ENCODE measurements at regions not wholly inside any gene's neighbourhood (a gene's known extent, or its start where the extent isn't known, plus 50 kb on each side); places are given as distances from the start of the nearest gene placed in this dataset.
A peak's percentile ranks its signal among the peaks of the same experiment; 100 is the strongest.

- no peak for DNase-seq (ENCODE audit: low spot score)
Measured at GRCh38 chr5:160956051-160956450, 104.0 kb upstream of the ATP10B start.

GRCh38 chr5:160950311-160950710, 98.3 kb upstream of the ATP10B start:
- no peak for DNase-seq (ENCODE audit: low spot score)

- DNase-seq (ENCODE audit: low spot score), result no peak
Measured at GRCh38 chr5:160940725-160941124, 88.7 kb upstream of the ATP10B start.

GRCh38 chr5:160938532-160938931, 86.5 kb upstream of the ATP10B start:
- DNase-seq (ENCODE audit: low spot score), result no peak

- no peak for DNase-seq (ENCODE audit: low spot score)
Measured at GRCh38 chr5:160937570-160937969, 85.6 kb upstream of the ATP10B start.

- DNase-seq (ENCODE audit: low spot score), result no peak
Measured at GRCh38 chr5:160935776-160936175, 83.8 kb upstream of the ATP10B start.

GRCh38 chr5:160931283-160931682, 79.3 kb upstream of the ATP10B start:
- DNase-seq (ENCODE audit: low spot score), result no peak

GRCh38 chr5:160930406-160930805, 78.4 kb upstream of the ATP10B start:
- no peak for DNase-seq (ENCODE audit: low spot score)

- no peak for DNase-seq (ENCODE audit: low spot score)
Measured at GRCh38 chr5:160929906-160930305, 77.9 kb upstream of the ATP10B start.

- no peak for DNase-seq (ENCODE audit: low spot score)
Measured at GRCh38 chr5:160929360-160929759, 77.3 kb upstream of the ATP10B start.

- peak; percentile 43 for DNase-seq (ENCODE audit: low spot score)
Measured at GRCh38 chr5:160926428-160926827, 74.4 kb upstream of the ATP10B start.

- DNase-seq (ENCODE audit: low spot score), result no peak
Measured at GRCh38 chr5:160925281-160925680, 73.3 kb upstream of the ATP10B start.

- peak; percentile 77 for DNase-seq (ENCODE audit: low spot score)
Measured at GRCh38 chr5:160923936-160924710, 72.1 kb upstream of the ATP10B start.

- no peak for DNase-seq (ENCODE audit: low spot score)
Measured at GRCh38 chr5:160923411-160923810, 71.4 kb upstream of the ATP10B start.

- DNase-seq (ENCODE audit: low spot score), result no peak
Measured at GRCh38 chr5:160922311-160922710, 70.3 kb upstream of the ATP10B start.

- DNase-seq (ENCODE audit: low spot score), result no peak
Measured at GRCh38 chr5:160921423-160922285, 69.6 kb upstream of the ATP10B start.

GRCh38 chr5:160919626-160920025, 67.6 kb upstream of the ATP10B start:
- DNase-seq (ENCODE audit: low spot score), result no peak

GRCh38 chr5:160918386-160918785, 66.4 kb upstream of the ATP10B start:
- DNase-seq (ENCODE audit: low spot score), result no peak

- DNase-seq (ENCODE audit: low spot score), result no peak
Measured at GRCh38 chr5:160906090-160906489, 54.1 kb upstream of the ATP10B start.

GRCh38 chr5:160905285-160905684, 53.3 kb upstream of the ATP10B start:
- no peak for DNase-seq (ENCODE audit: low spot score)

GRCh38 chr5:160904591-160904990, 52.6 kb upstream of the ATP10B start:
- DNase-seq (ENCODE audit: low spot score), result no peak

- DNase-seq (ENCODE audit: low spot score), result no peak
Measured at GRCh38 chr5:160903551-160903950, 51.5 kb upstream of the ATP10B start.

GRCh38 chr5:160903076-160903475, 51.1 kb upstream of the ATP10B start:
- DNase-seq (ENCODE audit: low spot score), result no peak

Measured in LoVo (cell line).